Psoas muscle (tissue), 7 donors: ENCODE measurements at regions not wholly inside any gene's neighbourhood (a gene's known extent, or its start where the extent isn't known, plus 50 kb on each side); places are given as distances from the start of the nearest gene placed in this dataset.

Source experiments
- ATAC-seq, 4 donors: fragments of 200-7000 bp; cut with Tn5 transposase; one replicate each; pipeline ENCODE4 v1.9.1; 2020; ENCODE audit warnings: moderate library complexity in 3 of 4, mild to moderate bottlenecking in 2 of 4
- DNase-seq, 2 donors: peaks; one replicate each; pipeline ENCODE4 v3.0.0-alpha.2; 2020
- H3K27ac ChIP-seq: fragments of 200-600 bp; one replicate; pipeline ENCODE4 v1.8.0; 2022
- H3K27me3 ChIP-seq, 3 donors: fragments of 200-600 bp in 1 of 3; one replicate each; pipeline versions ENCODE4 v1.6.1 to v1.8.0; 2013 to 2022; ENCODE audit warnings: low read length in 2 of 3, mild to moderate bottlenecking in 2 of 3, moderate library complexity in 1 of 3; ENCODE audit not compliant: insufficient read depth in 3 of 3
- H3K36me3 ChIP-seq, 2 donors: fragments of 200-600 bp in 1 of 2; one replicate each; pipeline versions ENCODE4 v1.6.1 to v1.8.0; 2013 to 2022; ENCODE audit warnings: low read depth in 1 of 2, mild to moderate bottlenecking in 1 of 2, moderate library complexity in 1 of 2; ENCODE audit not compliant: insufficient read depth in 1 of 2
- H3K4me1 ChIP-seq: fragments of 200-600 bp; one replicate; pipeline ENCODE4 v1.8.0; 2022
- H3K4me3 ChIP-seq: fragments of 200-600 bp; one replicate; pipeline ENCODE4 v1.8.0; 2022; ENCODE audit warnings: mild to moderate bottlenecking
- H3K9me3 ChIP-seq: fragments of 200-600 bp; one replicate; pipeline ENCODE4 v1.8.0; 2022
- WGBS, 3 donors: extraction: QIAGEN DNeasy Blood & Tissue Kit; methylation state at CpG; one replicate each; pipeline versions ENCODE4 v1.1.6 to v1.1.7; 2013; 5-methylcytosine and 5-hydroxymethylcytosine counted together
- intact Hi-C, 2 donors: fragments of 100-400 bp; cut with DNase I; formaldehyde crosslinking; loops; one replicate each; pipeline versions ENCODE4 v1.11.0 to v1.14.2; 2022
- TF ChIP-seq, protein P1 (sequence below): fragments of 200-600 bp; IDR thresholded peaks from one replicate; pipeline ENCODE4 v1.8.0; 2022; ENCODE audit warnings: antibody characterized with exemption
- donor health status: healthy with polysubstance abuse.
- donor health status: DM: no; HTN: no; CAD: no; lungs with moderate emphysema.
- donor health status: Bipolar disorder and iron deficiency.
- donor health status: healthy.
- donor health status: DM: yes; HTN: yes; CAD: no.
- donor health status: DM: no; HTN: no; CAD: no.
- donor health status: DM: yes; HTN: yes; CAD: no.

DNA sequence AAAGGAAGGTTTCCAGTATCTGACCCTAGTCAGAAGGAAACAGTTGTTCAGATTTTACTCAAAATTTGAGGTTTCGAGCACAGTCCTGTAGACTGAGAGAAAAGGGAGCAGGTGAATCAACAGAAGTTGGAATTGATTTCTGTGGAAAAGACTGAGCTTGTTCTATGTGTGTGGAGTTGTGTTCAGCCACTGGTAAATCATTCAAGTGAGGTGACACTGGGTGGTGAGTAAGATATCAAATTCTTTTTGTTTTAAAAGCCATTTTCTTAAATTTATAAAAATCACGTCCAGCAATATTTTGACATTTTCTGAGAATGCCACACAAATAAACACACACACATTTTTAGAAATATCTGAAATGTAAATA lies 165.1 kb downstream of the HGF start:
- intact Hi-C loops = no loop called here
- no peak overlapping the region for H3K27ac ChIP-seq
- ATAC-seq = no peak
- no peaks in the 10 kb centered on the region for H3K9me3 ChIP-seq
- no peaks in the 10 kb centered on the region for H3K4me1 ChIP-seq
- TF ChIP-seq, protein P1, sequence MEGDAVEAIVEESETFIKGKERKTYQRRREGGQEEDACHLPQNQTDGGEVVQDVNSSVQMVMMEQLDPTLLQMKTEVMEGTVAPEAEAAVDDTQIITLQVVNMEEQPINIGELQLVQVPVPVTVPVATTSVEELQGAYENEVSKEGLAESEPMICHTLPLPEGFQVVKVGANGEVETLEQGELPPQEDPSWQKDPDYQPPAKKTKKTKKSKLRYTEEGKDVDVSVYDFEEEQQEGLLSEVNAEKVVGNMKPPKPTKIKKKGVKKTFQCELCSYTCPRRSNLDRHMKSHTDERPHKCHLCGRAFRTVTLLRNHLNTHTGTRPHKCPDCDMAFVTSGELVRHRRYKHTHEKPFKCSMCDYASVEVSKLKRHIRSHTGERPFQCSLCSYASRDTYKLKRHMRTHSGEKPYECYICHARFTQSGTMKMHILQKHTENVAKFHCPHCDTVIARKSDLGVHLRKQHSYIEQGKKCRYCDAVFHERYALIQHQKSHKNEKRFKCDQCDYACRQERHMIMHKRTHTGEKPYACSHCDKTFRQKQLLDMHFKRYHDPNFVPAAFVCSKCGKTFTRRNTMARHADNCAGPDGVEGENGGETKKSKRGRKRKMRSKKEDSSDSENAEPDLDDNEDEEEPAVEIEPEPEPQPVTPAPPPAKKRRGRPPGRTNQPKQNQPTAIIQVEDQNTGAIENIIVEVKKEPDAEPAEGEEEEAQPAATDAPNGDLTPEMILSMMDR = no peak
- H3K27me3 ChIP-seq = no peaks in the 10 kb centered on the region
- no peaks in the 10 kb centered on the region for H3K36me3 ChIP-seq
- WGBS, 3 donors = 85 to 90% (median 88%) methylated on average over 2 of the region's 2 CpGs
- no peak for DNase-seq
- H3K4me3 ChIP-seq = no peak overlapping the region

DNA sequence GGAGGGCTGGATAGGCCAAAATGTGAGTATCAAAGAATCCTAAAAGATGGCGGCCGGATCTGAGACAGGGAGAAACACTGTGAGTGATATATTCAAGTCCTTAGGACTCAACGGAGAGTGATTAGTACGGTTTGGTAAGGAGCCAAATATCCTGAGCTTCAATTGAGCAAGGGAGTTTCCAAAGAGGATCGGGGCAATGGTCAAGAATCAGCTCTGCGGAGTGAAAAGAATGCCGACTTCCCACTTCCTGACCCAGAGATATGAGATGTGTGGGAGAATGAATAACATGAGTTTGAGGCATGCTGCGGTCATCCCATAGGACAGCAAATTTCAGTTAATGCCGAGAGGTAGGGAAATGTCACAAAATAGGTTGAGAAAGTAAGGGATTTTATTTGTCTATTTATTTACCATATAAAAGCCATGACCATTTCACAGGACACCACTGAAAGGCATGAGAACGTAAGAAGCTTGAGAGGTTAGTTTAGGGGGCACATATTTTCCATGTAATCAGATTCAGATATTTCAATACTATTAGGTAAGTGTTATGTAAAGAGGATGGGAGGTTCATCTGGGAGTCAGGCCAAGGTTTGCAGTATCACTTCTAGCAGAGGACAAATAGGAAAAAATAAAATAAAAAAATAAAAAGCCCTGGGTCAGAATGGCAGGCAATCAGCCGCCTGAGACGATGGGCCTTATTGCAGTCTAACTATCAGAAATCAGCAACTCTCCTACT lies 165.6 kb downstream of the HGF start:
- Histone ChIP-seq H3K27ac (no peak overlapping the region), H3K4me3 (no peak overlapping the region), H3K27me3 (no peaks in the 10 kb centered on the region), H3K9me3 (no peaks in the 10 kb centered on the region), H3K36me3 (no peaks in the 10 kb centered on the region), H3K4me1 (no peaks in the 10 kb centered on the region)
- intact Hi-C loops = no loop called here
- no peak for ATAC-seq
- WGBS, 3 donors = 70 to 80% (median 78%) methylated on average over 12 of the region's 12 CpGs
- TF ChIP-seq, protein P1 = no peak
- no peak for DNase-seq

DNA sequence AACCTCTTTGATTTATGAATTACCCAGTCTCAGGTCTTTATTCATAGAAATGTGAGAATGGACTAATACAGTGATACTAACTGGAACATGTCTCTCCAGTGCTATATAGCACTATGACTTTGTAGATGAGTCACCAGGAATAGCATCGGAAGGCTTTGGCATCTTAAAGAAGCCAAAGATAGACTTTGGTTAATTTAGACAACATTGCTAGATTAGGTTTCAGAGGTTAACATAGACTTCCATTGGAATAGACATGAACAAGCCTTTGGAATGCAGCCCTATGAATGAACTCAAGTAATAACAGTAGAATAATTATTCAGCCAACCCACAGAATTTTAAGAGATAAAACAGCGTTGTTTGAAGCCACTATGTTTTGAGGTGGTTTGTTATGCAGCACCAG lies 169.2 kb downstream of the HGF start:
- intact Hi-C loops = no loop called here
- no peak overlapping the region for H3K4me3 ChIP-seq
- 48 to 81% (median 67%) methylated on average over 2 of the region's 2 CpGs for WGBS, 3 donors
- DNase-seq (no peak), ATAC-seq (no peak)
- no peaks in the 10 kb centered on the region for H3K27me3 ChIP-seq
- H3K9me3 ChIP-seq = no peaks in the 10 kb centered on the region
- TF ChIP-seq, protein P1 = no peak
- H3K36me3 ChIP-seq = no peaks in the 10 kb centered on the region
- H3K4me1 ChIP-seq = no peaks in the 10 kb centered on the region
- H3K27ac ChIP-seq = no peak overlapping the region

GRCh38 chr7:81598951-81599350 lies 170.9 kb downstream of the HGF start:
- no peaks in the 10 kb centered on the region for H3K27me3 ChIP-seq
- ATAC-seq = no peak
- intact Hi-C loops = no loop called here
- DNase-seq = no peak
- TF ChIP-seq, protein P1 = no peak
- H3K4me3 ChIP-seq = no peak overlapping the region
- no peaks in the 10 kb centered on the region for H3K36me3 ChIP-seq
- WGBS, 3 donors = 85 to 94% (median 91%) methylated on average over 1 of the region's 1 CpG
- no peaks in the 10 kb centered on the region for H3K4me1 ChIP-seq
- no peak overlapping the region for H3K27ac ChIP-seq
- H3K9me3 ChIP-seq = no peaks in the 10 kb centered on the region

DNA sequence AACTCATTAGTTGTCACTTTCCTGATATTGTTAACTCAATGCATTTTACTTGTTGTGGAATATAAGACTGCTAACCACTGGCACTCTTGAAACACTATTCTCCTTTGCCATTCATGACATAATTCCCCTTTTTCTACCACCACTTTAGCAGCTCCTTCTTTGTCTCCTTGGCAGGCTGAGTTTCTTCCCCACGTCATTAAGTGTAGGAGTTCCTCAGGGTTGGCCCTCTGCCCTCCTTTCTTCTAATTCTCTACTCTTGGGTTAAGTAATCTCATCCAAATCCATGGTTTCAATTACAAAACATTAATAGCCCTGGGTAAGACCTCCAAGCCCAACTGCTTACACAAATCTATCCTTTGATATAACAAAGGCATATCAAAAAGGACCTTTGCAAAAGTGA lies 175.1 kb downstream of the HGF start:
- H3K4me1 ChIP-seq = no peaks in the 10 kb centered on the region
- WGBS, 3 donors = 23 to 42% (median 30%) methylated on average over 1 of the region's 1 CpG
- H3K4me3 ChIP-seq = no peak overlapping the region
- H3K36me3 ChIP-seq = no peaks in the 10 kb centered on the region
- no peaks in the 10 kb centered on the region for H3K9me3 ChIP-seq
- TF ChIP-seq, protein P1 = no peak
- intact Hi-C loops = no loop called here
- ATAC-seq = no peak
- H3K27me3 ChIP-seq = no peaks in the 10 kb centered on the region
- no peak overlapping the region for H3K27ac ChIP-seq
- no peak for DNase-seq
